NB4 (cell line): ENCODE measurements at regions not wholly inside any gene's neighbourhood (a gene's known extent, or its start where the extent isn't known, plus 50 kb on each side); places are given as distances from the start of the nearest gene placed in this dataset.

Source experiments
- MYC ChIP-seq: IDR thresholded peaks from 2 replicates; pipeline ENCODE4 v1.6.1; 2011; ENCODE audit warnings: low read depth, low read length
- POLR2A ChIP-seq: IDR thresholded peaks from 2 replicates; pipeline ENCODE4 v1.6.1; 2011; ENCODE audit warnings: mild to moderate bottlenecking; ENCODE audit not compliant: insufficient read length; ENCODE audit errors: extremely low read depth
- TF ChIP-seq, protein P1 (sequence below): IDR thresholded peaks from one replicate; pipeline ENCODE4 v1.5.1; 2012; ENCODE audit warnings: low read depth, low read length
- TF ChIP-seq, protein P2 (sequence below): IDR thresholded peaks from 2 replicates; pipeline ENCODE4 v1.6.1; 2011; ENCODE audit warnings: low read depth, low read length

DNA sequence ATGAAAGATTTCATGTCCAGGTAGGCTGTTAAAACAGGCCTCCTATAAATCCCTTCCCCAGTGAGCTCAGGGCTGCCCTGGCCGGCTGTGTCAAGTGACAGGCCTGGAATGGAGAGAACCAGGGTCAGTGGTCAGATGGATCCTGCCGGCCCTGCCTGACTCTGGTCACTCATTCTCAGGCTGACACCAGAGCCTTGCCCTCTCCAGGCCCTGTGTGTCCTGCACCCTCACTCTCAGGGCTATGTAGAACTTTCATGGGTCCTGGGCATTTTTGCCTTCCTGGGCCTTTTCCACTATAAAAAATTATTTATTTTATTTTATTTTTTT is 82.0 kb upstream of the RGPD5 start:
- TF ChIP-seq, protein P1, sequence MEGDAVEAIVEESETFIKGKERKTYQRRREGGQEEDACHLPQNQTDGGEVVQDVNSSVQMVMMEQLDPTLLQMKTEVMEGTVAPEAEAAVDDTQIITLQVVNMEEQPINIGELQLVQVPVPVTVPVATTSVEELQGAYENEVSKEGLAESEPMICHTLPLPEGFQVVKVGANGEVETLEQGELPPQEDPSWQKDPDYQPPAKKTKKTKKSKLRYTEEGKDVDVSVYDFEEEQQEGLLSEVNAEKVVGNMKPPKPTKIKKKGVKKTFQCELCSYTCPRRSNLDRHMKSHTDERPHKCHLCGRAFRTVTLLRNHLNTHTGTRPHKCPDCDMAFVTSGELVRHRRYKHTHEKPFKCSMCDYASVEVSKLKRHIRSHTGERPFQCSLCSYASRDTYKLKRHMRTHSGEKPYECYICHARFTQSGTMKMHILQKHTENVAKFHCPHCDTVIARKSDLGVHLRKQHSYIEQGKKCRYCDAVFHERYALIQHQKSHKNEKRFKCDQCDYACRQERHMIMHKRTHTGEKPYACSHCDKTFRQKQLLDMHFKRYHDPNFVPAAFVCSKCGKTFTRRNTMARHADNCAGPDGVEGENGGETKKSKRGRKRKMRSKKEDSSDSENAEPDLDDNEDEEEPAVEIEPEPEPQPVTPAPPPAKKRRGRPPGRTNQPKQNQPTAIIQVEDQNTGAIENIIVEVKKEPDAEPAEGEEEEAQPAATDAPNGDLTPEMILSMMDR: no peak
- no peak for TF ChIP-seq POLR2A
- TF ChIP-seq, protein P2, sequence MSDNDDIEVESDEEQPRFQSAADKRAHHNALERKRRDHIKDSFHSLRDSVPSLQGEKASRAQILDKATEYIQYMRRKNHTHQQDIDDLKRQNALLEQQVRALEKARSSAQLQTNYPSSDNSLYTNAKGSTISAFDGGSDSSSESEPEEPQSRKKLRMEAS: no peak
- no peak for TF ChIP-seq MYC
